Suprapubic skin (tissue), 3 donors: ENCODE measurements at regions not wholly inside any gene's neighbourhood (a gene's known extent, or its start where the extent isn't known, plus 50 kb on each side); places are given as distances from the start of the nearest gene placed in this dataset.

Experiments
- POLR2A ChIP-seq, 2 donors: fragments of 450-650 bp; IDR thresholded peaks; one replicate each; pipeline ENCODE4 v1.6.1; 2017; ENCODE audit warnings: antibody characterized with exemption in 2 of 2, mild to moderate bottlenecking in 2 of 2, moderate library complexity in 2 of 2
- TF ChIP-seq, protein P1 (sequence below), 2 donors: fragments of 200-600 bp in 1 of 2; fragments of 450-650 bp in 1 of 2; sonication (generic) in 1 of 2; IDR thresholded peaks; one replicate each; pipeline ENCODE4 v1.5.1; 2016 to 2019; ENCODE audit warnings: antibody characterized with exemption in 2 of 2, mild to moderate bottlenecking in 1 of 2, moderate library complexity in 1 of 2

DNA sequence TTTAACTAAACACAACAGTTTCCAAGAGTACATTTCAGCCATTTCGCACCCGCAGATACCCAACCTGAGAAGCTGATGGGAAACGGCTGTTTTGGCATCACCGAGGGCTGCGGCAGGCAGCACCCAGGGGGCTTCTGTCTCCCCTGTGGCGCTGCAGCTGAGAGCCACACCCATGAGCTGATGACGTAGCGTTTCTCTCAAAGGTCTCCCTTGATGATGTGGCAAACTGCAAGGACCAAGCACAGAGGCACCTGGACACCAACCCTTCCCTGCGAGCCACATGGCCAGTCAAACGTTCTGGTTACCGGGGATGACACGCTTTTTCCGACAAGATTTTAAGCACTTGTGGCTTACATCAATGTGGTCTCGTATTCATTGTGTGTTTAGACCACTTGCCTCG is 150.8 kb upstream of the ERG start:
- TF ChIP-seq, protein P1, sequence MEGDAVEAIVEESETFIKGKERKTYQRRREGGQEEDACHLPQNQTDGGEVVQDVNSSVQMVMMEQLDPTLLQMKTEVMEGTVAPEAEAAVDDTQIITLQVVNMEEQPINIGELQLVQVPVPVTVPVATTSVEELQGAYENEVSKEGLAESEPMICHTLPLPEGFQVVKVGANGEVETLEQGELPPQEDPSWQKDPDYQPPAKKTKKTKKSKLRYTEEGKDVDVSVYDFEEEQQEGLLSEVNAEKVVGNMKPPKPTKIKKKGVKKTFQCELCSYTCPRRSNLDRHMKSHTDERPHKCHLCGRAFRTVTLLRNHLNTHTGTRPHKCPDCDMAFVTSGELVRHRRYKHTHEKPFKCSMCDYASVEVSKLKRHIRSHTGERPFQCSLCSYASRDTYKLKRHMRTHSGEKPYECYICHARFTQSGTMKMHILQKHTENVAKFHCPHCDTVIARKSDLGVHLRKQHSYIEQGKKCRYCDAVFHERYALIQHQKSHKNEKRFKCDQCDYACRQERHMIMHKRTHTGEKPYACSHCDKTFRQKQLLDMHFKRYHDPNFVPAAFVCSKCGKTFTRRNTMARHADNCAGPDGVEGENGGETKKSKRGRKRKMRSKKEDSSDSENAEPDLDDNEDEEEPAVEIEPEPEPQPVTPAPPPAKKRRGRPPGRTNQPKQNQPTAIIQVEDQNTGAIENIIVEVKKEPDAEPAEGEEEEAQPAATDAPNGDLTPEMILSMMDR (IDR thresholded peaks at IDR 0.05) = no peak
- no peak for TF ChIP-seq POLR2A (IDR thresholded peaks at IDR 0.05)
